ENCODE measurements at regions not wholly inside any gene's neighbourhood (a gene's known extent, or its start where the extent isn't known, plus 50 kb on each side); places are given as distances from the start of the nearest gene placed in this dataset.

- Histone ChIP-seq H3K9me3 (ENCODE audit: control insufficient read depth, low read length) (no peaks in the 10 kb centered on the region), H3K79me2 (no peaks in the 10 kb centered on the region), H3K4me3 (ENCODE audit: low read depth, low read length) (no peak overlapping the region), H3K27ac (no peak overlapping the region), H3K4me2 (ENCODE audit: low read length) (no peak overlapping the region), H3K9ac (no peak overlapping the region), H3K27me3 (ENCODE audit: control insufficient read depth, insufficient read depth, low read length) (no peaks in the 10 kb centered on the region), H3K4me1 (no peaks in the 10 kb centered on the region), H2AFZ (no peak overlapping the region), H3K36me3 (ENCODE audit: control insufficient read depth, insufficient read depth, low read length) (no peaks in the 10 kb centered on the region)
- TF ChIP-seq, protein P1, sequence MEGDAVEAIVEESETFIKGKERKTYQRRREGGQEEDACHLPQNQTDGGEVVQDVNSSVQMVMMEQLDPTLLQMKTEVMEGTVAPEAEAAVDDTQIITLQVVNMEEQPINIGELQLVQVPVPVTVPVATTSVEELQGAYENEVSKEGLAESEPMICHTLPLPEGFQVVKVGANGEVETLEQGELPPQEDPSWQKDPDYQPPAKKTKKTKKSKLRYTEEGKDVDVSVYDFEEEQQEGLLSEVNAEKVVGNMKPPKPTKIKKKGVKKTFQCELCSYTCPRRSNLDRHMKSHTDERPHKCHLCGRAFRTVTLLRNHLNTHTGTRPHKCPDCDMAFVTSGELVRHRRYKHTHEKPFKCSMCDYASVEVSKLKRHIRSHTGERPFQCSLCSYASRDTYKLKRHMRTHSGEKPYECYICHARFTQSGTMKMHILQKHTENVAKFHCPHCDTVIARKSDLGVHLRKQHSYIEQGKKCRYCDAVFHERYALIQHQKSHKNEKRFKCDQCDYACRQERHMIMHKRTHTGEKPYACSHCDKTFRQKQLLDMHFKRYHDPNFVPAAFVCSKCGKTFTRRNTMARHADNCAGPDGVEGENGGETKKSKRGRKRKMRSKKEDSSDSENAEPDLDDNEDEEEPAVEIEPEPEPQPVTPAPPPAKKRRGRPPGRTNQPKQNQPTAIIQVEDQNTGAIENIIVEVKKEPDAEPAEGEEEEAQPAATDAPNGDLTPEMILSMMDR (IDR thresholded peaks at IDR 0.05) = no peak
Observed at GRCh38 chr10:46234431-46235060, 52.3 kb upstream of the ANTXRL start.

DNA sequence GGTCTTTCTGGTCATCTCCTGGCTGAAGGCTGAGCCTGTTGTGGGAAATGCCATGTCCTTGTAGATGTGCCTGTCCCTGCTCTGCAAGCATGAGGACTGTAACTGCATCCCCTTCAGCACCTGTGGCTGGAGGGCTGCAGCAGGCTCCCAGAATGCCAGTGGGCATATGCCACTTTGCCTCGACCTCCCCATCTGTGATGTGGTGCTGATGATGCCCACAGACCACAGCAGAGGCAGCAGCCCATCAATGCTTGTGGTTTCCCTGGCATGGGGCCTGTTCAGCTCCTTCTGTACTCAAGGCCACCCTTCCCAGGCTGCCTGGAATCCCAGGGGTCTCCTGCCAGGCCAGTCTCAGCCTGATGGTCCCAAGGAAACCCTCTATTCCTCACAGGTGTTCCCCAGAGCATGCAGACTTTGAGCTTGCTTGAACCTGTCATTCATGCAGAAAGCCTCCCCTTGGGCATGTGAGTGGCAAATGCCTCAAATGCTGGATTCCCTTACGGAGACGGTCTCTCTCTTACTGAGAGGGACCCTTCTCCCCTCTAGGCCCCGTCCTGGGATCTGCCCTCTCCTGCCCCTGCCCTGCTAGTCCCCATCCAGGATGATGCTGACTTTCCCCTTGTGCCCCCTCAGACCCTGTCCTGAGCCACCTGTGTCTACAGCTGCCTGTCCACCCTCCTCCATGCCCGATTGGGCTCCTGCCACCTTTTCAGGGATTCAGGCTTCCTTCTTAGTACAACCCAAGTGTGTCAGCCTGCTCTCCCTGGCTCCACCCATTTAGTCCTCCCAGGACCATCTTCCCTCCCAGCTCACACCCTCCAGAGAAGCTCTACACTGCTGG is 50.9 kb upstream of the ANTXRL start:
- TF ChIP-seq, protein P1 (IDR thresholded peaks at IDR 0.05) = no peak
- Histone ChIP-seq H3K36me3 (ENCODE audit: control insufficient read depth, insufficient read depth, low read length) (no peaks in the 10 kb centered on the region), H3K9me3 (ENCODE audit: control insufficient read depth, low read length) (no peaks in the 10 kb centered on the region), H3K79me2 (no peaks in the 10 kb centered on the region), H3K27ac (no peak overlapping the region), H3K4me3 (ENCODE audit: low read depth, low read length) (no peak overlapping the region), H3K9ac (no peak overlapping the region), H3K4me2 (ENCODE audit: low read length) (no peak overlapping the region), H2AFZ (no peak overlapping the region), H3K4me1 (no peaks in the 10 kb centered on the region), H3K27me3 (ENCODE audit: control insufficient read depth, insufficient read depth, low read length) (no peaks in the 10 kb centered on the region)

DNA sequence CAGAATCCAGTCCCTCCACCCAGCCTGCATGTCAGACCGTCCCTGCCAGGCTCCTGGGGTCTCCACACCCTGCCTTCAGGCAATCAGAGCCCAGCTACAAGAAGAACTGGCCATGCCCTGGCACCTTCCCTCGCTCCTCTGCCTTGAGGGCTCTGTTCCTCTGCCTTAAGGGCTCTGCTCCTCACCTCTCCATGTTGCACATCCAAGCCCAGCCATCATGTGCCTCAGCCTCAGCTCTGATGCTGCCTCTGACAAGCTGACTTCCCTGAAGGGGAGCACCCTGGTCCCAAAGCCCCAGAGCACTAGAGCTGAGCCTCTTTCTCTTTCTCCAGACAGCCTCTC is 50.3 kb upstream of the ANTXRL start:
- Histone ChIP-seq H3K36me3 (ENCODE audit: control insufficient read depth, insufficient read depth, low read length) (no peaks in the 10 kb centered on the region), H3K27me3 (ENCODE audit: control insufficient read depth, insufficient read depth, low read length) (no peaks in the 10 kb centered on the region), H3K79me2 (no peaks in the 10 kb centered on the region), H2AFZ (no peak overlapping the region), H3K9me3 (ENCODE audit: control insufficient read depth, low read length) (no peaks in the 10 kb centered on the region), H3K4me1 (no peaks in the 10 kb centered on the region), H3K27ac (no peak overlapping the region), H3K4me3 (ENCODE audit: low read depth, low read length) (no peak overlapping the region), H3K9ac (no peak overlapping the region), H3K4me2 (ENCODE audit: low read length) (no peak overlapping the region)
- TF ChIP-seq, protein P1 (IDR thresholded peaks at IDR 0.05) = no peak

DNA sequence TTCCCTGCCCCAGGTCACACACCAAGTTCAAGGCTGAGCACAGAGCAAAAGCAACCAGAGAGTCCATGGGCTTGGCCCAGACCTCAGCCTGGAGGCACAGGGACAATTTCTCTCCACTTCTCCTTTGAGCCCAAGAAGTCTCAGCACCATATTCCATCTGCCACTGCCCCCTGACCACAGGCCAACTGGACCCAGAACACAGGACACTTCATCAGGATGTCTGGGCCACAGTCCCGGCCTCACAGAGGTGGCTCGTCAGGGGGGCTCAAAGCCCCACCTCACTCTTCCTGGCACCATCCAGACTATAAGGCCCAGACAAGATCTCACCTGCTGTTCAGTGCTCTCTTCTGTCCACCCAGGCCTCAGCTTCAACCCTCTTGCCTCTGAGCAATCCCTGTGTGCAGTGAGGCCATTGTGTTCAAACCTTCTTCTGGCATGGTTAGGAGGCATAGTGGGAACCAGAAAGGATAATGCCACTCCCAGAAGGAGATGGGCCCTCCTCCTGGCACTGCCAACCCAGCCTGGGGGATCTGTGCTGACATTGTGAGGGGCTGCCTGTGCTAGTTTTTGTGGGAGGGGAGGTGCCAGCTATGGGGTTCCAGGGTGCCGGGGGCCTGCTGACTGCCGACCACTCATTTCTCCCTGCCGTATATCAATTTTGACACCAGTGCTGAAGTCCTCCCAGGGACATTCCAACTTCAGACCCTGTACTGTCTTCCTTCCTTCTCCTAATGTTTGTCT is 49.7 kb upstream of the ANTXRL start:
- Histone ChIP-seq H3K4me2 (ENCODE audit: low read length) (no peak overlapping the region), H3K36me3 (ENCODE audit: control insufficient read depth, insufficient read depth, low read length) (no peaks in the 10 kb centered on the region), H3K4me1 (no peaks in the 10 kb centered on the region), H3K4me3 (ENCODE audit: low read depth, low read length) (no peak overlapping the region), H3K27ac (no peak overlapping the region), H3K9me3 (ENCODE audit: control insufficient read depth, low read length) (no peaks in the 10 kb centered on the region), H3K79me2 (no peaks in the 10 kb centered on the region), H2AFZ (no peak overlapping the region), H3K27me3 (ENCODE audit: control insufficient read depth, insufficient read depth, low read length) (no peaks in the 10 kb centered on the region), H3K9ac (no peak overlapping the region)
- TF ChIP-seq, protein P1 (IDR thresholded peaks at IDR 0.05) = no peak

Data from parathyroid adenoma (tissue), 2 donors.